Fibroblast of lung (primary cell): ENCODE measurements at regions not wholly inside any gene's neighbourhood (a gene's known extent, or its start where the extent isn't known, plus 50 kb on each side); places are given as distances from the start of the nearest gene placed in this dataset.

Experiments
- CTCF ChIP-seq, 2 donors: IDR thresholded peaks in 1 of 2; conservative IDR thresholded peaks in 1 of 2; 1 replicate in 1 of 2; 2 replicates in 1 of 2; pipeline ENCODE4 v1.5.1; 2011 to 2012; ENCODE audit warnings: low read length in 2 of 2, control low read depth in 1 of 2, inconsistent platforms in 1 of 2, low read depth in 1 of 2, mild to moderate bottlenecking in 1 of 2
- EZH2 ChIP-seq: IDR thresholded peaks from 2 replicates; pipeline ENCODE4 v1.5.1; 2012; ENCODE audit warnings: low read length, control low read depth, mild to moderate bottlenecking; ENCODE audit errors: missing control alignments

- TF ChIP-seq CTCF (conservative IDR thresholded peaks at IDR 0.05 in 1 of 2, IDR thresholded peaks at IDR 0.05 in 1 of 2; ENCODE audit: low read depth in 1 of 2, low read length in 2 of 2): no peak
- no peak for TF ChIP-seq EZH2
Measured at GRCh38 chr12:124624823-124625222, 57.4 kb upstream of the NCOR2 start.
